Stimulated activated CD4-positive, alpha-beta T cell treated with anti-CD3 and anti-CD28 coated beads, Interleukin-1b, Interleukin-23, amount 100 ng/mL, for 48 hours (primary cell): ENCODE measurements at regions not wholly inside any gene's neighbourhood (a gene's known extent, or its start where the extent isn't known, plus 50 kb on each side); places are given as distances from the start of the nearest gene placed in this dataset.

Experiments
- DNase-seq: peaks from one replicate; pipeline ENCODE4 v3.0.0-alpha.2; 2020

DNA sequence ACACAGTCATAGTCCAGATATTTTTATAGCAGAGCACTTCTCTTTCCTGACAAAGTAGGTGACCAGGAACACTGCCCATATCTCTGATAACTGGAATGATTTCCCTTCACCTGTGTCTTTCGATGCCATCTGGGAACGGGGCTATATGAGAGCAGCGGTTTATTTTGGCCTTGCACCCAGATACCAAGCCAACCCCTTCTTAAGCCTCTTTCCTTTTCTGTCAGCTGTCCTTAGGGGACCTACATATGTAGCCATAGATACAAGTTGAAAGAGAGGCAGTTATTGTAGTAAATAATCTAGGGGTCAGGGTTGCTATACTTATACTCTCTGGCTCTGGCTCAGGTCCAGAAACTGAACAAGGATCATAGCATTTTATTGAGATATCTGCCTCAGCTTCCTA lies 128.8 kb downstream of the NHLRC3 start:
- DNase-seq = no peak

DNA sequence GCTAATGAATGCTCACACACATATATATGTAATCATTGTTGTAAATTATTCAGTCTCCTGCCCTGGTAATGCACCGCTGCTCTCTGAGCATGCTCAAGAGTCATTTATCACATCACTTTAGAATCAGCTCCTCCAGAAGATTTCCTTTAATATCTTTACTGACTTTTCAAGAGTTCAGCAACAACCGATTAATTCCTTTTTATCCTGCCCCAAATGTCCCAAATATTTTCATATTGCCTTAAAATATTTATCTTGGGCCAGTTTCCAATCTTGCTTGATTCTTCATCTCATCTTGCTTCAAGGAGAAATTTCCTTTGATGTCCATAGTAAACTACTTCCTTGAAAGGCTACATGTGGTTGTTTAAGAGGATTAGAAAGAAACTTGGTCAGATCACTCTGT lies 132.5 kb downstream of the NHLRC3 start:
- DNase-seq = no peak

DNA sequence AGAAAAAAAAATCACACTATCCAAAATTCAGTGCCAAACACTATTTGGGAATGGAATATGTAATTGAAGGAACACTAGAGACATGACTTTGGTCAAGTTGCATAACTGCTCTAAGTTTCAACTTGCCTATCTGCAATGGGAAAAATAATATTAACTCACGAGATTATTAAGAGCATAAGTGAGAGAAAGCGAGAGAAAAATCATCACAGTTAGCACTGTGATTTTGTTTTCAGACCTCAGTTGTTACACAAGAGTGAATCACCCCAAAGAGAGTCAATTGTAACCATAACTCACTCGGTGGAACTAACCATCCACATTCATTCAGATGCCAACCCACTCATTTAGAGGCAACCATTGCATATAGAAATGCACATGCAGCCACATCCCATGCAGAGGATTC lies 147.1 kb downstream of the NHLRC3 start:
- no peak for DNase-seq

DNA sequence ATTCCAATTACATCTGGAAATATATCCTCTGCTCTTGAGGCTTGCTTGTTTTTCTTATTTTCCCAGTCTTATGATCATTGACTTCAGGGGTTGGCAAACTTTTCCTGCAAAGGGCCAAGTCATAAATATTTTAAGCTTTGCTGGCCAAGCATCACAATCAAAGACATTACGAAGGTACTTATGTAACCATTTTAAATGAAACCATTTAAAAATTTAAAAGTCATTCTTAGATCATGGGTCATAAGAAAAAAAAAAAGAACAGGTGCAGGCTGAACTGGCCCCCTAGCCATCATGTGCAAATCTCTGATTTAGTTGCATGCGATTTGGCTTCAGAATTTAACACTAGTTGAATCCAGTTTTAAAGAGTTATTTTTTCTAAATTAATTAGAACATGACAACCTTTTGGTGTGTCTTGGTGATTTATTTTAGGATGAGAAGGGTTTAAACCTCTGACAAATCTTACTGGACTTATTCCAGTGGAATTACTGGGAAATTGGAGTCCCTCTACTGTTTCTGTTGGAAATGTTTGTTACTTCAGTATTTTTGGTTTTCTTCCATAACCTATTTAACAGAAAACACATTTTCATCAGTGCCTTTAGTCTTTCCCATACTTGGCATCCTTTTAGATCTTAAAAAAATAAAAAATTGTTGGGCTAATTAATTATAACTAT lies 148.1 kb downstream of the NHLRC3 start:
- no peak for DNase-seq

DNA sequence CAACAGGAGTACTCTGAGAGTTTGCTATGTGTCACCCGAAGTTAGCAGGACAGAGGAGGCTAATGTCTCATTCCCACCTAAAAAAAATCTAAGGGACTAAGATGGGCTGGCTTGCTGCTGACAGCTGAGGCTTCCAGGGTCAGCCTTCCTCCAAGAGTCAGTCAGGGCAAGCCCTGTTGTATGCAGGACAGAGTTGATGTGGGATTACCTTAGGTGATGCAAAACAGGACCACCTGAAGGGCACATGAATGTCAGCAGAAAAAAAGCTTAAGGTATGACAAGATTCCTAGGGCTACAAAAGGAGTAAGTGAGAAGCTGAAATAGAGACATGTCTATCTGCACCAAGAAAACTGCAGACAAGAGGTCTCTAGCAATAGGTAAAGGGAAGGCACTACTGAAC lies 151.5 kb downstream of the NHLRC3 start:
- DNase-seq = no peak

DNA sequence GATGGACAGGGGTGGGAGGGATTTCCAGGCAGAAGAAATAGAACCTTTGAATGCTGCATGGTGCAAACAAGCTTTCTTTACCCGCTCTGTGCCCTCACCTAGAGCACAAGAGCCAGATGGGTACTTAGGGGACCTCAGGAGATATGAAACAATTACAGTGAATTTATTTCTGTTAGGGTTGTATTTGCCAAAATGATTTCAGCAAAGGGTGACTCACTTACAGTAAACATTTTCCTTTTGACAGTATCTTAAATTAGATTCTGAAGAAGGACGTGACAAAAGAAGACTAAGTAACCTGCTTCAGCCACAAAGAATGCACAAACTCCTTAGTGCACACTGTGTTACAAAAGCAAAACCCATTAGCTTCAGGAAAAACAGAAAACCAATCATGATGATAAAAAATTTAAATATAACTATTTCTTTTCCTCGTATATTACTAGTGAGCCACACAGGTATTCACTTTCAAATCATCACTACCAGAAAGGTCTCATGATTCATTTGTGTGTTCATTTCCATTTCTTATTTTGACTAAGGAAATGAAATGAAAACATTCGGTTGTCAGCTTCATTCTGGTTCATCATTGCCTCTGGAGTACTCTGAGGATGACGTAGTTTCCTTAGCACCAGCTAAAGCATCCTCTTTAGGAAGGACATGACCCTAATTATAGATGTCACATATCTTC lies 158.8 kb downstream of the NHLRC3 start:
- DNase-seq = no peak

DNA sequence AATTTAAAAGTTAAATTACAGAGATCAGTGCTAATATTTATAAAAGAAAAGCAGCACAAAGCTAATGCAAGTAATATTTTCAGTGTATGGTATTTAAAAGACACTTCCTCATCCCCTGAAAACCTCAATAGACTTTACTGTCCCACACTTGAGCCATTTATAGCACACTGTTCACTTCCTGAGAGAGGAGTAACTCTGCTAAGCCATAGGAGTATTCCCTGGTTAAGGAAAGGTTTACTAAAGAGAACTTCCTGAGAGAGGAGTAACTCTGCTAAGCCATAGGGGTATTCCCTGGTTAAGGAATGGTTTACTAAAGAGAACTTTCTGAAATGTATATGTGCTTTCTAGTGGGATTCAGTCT lies 159.4 kb downstream of the NHLRC3 start:
- no peak for DNase-seq

DNA sequence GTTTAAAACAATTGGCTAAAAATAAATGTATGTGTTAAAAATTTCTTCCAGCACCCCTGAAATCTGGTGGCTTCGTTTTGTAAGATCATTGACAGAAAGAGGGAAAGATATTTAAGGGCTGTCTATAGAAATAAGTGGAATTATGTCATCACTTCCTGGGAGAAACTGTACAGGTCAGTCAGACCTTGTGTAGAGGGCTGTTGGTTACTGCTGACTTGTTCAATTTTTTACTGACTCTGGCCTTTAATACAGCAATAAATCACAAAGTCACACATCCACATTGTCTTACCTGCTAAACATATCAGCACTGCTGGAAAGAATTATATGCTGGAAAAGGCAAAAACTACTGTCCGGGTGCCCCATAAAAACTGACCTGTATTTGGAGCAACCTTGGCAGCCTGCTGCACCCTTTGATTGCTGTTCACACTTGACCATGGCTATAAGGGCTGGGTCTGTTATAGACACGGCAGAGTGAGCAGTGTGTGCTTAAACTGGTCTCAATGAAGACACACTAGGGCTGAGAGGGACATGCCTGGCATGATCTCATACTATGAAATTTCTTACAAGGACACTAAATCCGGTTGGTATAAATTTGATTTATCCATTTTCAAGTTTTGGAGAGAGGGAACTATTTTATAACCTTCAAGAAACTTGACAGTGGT lies 162.1 kb downstream of the NHLRC3 start:
- no peak for DNase-seq

DNA sequence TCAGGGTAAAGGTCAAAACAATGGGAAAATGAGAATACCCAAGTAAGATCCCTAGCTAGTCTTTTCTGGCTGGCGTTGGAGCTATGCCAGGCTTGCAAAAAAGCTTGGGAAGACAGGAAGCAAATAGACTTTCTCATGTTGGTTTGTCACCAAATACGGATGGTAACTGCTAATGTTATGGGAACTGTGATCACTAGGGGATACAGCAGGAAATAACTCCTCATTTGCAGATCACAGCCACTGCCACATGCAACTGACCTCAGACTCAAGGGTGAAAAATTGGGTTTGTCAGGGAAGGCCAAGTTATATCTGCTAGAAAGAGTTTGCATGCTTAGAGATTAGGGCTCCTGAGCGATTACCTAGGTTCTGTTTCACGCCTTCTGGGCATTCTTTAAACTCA lies 162.9 kb downstream of the NHLRC3 start:
- no peak for DNase-seq

DNA sequence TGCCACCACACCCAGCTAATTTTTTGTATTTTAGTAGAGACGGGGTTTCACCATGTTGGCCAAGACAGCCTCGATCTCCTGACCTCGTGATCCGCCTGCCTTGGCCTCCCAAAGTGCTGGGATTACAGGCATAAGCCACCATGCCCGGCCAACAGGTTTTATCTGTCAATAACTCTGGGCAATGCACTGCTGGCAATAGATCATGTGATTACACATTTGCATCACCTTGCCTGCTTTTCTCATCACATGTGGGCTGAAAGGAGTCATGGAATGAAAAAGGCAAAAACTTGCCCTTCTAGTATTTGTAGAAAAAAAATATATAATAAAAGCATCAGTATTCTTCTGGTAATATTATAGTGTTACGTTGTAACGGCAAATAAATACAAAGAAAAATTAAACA lies 164.5 kb downstream of the NHLRC3 start:
- no peak for DNase-seq

DNA sequence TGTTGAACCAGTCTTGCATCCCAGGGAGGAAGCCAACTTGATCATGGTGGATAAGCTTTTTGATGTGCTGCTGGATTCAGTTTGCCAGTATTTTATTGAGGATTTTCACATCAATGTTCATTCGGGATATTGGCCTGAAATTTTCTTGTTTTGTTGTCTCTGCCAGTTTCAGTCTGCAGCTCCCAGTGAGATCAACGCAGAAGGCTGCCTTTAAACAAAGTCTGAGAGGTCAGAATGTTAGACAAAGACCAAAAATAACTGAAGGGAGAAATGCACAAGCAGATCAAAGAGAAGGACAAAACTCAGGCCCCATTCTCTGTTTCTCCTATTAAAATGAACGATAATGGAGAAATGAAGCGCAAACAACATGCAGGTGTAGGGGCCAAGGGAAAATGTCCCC lies 170.4 kb downstream of the NHLRC3 start:
- DNase-seq = no peak

DNA sequence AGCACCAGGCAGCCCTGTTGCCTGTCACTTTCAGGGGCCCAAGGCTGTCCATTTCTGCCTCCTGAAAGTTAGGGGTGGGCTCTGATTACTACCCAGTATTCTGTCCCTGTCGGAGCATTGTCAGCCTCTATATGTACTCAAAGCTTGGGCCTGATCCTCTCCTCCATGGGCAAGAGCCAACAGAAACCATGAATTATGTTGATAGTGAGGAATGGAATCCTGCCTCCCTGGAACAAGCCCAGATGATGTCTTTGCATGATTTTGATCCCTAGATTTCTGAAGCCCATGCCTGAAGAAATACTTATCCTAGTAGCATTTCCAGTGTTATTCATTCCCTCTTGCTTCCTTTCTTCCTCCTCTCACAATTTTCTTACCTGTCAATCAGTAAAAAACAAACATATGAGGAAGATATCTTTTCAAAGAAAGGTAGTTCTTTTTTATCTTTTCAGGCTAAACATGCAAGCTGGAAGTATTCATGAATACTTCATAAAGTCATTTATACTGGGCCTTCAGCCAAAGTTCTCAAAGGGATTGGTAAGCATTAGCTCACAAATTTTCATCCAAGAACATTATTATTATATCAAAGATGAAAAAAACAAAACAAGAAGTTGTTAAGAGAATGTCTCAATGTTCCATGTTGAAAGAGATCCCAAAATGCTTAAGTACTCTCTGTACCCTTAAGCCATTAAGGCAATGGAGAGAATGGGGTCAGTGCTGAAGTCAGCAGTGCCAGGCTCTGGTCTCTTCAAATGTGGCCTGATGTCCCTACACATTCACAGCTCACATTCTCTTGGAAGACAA lies 171.7 kb downstream of the NHLRC3 start:
- no peak for DNase-seq

DNA sequence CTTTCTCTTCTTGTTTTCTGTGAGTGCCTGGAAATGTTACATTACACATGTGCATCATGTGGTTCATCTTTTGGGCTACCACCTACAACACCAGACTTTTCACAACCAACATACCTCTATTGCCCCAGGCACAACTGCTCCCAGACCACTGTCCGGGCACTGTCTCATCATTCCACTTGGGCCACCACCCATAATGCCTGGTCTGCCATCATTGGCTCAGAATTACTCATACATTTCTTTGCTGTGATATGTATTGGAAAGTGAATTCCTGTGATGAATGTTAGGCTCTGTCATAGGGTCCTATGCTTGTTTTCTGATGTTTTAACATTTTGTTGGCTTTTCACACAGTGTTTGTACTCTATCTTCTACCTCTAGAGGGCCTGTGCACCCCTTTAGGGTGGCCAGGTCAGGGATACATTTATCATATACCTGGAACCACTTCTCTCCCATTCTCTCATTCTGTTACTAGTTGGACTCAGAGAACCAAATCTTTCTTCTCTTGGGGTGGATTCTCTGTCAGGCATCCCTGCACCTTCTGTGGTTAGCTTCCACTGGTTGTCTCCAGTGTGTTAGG lies 172.8 kb downstream of the NHLRC3 start:
- no peak for DNase-seq

DNA sequence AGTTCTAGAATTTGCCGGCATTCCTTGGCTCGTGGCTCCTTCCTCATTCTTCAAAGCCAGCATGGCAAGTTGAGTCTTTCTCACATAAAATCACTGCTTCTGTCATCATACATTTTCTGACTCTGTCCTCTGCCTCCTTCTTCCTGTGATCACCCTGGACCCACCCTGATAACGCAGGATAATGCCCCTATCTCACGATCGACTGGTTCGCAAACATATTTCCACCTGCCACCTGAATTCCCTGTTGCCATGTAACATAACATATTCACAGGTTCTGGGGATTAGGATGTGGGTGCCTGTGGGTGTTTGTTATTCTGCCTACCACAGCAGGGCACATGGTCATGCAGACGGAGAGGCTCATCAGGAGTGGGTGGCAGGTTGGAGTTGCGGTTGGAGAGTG lies 177.7 kb downstream of the NHLRC3 start:
- no peak for DNase-seq

DNA sequence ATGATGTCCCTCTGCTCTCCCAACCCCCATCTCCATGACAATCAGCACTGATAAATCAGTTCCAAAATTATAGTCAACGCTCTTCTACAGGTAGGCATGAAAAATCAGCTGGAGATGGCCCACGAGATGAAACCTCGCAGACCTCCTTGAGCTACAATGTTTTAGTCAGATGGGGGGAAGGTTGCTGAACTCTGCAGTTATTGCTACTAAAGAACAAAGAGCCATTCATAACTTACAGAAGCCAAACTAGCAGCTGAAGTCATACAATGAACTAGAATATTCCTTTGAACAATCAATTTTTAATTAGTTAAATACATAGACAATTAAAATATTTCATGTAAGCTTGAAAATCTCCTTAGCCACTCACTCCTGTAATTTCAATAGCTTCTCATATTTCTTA lies 179.2 kb downstream of the NHLRC3 start:
- DNase-seq = no peak

DNA sequence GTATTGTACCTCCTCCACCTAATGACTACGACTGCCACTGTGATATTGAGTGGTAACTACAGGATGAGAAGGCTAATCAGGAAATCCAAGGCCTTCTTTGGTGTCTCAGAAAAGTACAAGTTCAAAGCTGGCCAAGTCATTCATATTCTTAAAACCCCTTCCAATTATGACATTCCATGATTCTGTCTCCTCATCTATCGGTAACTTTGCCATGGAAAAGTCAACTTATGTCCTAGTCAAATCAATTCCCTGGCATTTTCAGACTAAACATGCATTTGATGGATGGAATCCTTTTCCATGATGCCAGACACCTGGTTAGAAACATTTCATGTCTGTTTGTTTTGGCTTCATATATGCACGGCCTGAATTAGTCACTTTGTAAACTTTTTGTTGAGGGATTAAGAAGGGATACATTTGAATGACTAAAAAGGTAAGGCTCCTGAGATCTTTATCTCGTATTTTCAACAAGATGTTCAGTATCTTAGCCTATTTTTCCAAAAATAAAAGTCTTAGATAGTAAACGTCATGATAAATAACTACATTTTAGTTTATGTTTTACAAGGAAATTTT lies 186.5 kb downstream of the NHLRC3 start:
- DNase-seq = no peak

DNA sequence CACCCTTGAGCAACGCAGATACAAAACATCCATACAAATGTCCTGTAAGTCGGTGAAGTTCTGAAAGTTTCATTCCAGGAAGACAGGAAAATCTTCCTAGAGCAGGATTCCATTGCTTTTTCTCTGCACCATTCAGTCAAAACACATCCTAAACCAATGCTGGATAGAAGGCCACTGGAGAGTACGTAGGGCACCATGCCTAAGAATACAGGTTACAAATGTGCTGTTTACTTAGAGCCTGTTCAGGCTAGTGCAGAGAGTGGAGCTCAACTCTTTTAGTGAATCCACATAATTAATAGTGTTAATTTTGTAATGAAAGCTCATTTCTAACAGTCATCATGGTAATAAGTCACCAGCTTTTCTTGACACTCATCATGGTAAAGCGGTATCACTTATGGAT lies 187.6 kb downstream of the NHLRC3 start:
- no peak for DNase-seq

DNA sequence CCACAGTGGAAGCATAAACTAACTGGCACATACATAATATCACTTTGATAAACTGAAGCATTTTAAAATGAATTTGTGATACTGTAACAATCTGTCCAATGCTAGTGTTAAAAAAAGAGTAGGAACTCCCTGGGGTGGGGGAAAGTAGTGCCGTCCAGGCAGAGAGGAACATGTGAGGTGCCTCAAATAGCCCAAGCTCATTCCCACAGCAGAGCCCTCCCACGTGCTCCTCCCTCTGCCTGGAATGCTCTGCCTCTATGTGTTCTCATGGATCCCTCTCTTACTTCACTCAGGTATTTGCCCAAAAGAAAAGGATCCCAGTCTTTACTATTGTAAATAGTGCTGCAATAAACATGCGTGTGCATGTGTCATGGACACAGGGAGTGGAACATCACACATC lies 188.1 kb downstream of the NHLRC3 start:
- no peak for DNase-seq

DNA sequence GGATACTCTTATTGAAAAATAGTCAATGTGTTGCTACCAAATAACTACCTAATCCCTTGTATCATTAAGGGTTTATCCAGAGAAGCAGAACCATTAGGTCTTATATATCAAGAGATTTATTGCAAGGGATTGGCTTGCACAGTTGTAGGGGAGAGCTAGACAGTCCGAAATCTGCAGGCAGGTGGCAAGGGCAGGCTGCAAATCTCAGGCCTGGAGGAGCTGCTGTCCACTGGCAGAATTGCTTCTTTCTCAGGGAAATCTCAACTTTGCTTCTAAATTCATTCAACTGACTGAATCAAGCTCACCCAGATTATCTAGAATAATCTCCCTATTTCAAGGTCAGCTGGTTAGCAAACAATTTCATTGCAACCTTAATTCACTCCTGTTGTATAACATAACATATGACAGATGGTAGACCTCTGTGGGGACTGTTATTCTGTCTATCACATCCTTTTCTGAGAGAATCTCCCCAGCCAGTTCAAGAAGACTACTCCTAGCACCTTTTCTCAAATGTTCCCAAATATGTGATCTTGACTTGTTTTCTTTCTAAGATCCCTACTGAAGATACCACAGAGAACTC lies 194.2 kb downstream of the NHLRC3 start:
- DNase-seq = no peak

DNA sequence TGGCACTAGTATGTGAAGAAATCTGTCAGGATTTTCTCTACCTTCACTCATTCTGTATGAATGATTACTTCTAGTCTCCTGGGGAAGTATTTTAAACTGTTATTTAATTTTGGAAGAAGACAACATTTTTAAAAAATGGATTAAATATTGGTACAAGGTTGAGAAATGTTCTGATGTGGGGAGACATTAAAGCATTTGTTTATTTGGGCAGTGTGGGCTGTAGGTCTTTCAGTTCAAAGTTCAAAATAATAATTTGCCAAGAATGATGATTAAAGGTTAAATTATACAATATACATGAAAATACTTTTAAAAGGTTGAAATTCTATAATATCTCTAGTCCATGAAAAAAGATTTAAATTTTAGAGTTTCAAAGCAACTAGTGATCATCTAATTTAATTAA lies 194.7 kb downstream of the NHLRC3 start:
- no peak for DNase-seq

DNA sequence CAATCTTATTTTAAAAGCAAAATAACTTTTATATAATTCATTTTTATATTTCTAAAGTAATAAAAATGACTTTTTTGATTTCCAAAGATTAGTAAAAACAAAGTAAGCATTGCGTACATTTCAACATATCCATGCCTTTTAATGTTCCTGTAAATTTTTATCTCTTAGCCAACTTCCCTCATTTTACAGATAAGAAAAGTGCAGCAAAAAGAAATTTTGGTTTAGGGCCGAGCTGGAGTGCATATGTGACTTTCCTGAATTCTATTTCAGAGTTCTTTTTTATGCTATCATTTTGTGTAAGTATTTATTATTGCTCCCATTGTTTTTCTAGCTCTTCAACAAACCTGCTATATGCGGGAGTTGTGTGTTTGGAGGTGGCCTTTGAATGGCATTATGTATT lies 195.3 kb downstream of the NHLRC3 start:
- DNase-seq = no peak

DNA sequence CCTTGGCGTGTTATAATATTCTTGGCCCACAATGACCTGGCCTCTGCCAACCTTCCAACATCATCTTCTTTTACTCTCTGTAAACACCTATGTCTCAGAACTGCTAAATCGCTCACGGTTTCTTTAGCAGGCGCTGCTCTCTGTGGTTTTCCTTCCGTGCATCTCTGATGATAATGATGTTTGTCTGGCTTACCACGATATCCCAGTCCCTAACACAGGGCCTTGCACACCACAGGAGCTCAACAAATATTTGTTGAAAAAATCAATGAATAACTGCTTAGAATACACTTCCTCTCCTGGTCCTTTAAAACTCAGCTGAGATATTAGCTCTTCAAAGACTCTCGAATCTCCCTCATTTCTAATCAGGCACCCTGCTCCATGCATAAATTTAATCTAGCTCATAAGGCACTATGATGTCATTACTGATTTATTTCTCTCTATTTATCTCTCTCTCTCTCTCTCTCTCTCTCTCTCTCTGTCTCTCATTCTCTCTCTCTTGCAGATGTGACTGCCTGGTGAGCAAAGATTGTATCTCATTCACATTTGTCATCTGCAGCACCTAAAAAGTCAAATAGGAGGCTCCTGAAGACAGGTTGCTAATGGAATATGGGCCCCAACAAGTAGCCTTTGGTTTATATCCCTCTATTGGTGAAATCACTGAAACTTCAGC lies 206.4 kb downstream of the NHLRC3 start:
- DNase-seq = no peak
